WTC11 (cell line): ENCODE measurements at regions not wholly inside any gene's neighbourhood (a gene's known extent, or its start where the extent isn't known, plus 50 kb on each side); places are given as distances from the start of the nearest gene placed in this dataset.

Experiments used
- ATAC-seq: fragments of 200-7000 bp; cut with Tn5 transposase; 2 replicates; pipeline ENCODE4 v1.10.0; 2021; ENCODE audit warnings: mild to moderate bottlenecking, moderate library complexity
- CTCF ChIA-PET: fragments of 300-600 bp; sonication (Branson Sonifier 250); formaldehyde crosslinking; loops from one replicate; lab custom pipeline; 2021; ENCODE audit warnings: antibody characterized with exemption; lab: Charles Lee
- POLR2A ChIA-PET: fragments of 350-600 bp; sonication (Branson Sonifier 250); formaldehyde crosslinking; loops from one replicate; lab custom pipeline; 2021; ENCODE audit warnings: antibody characterized with exemption; lab: Charles Lee
- DNase-seq: peaks from one replicate; pipeline ENCODE4 v3.0.0; 2021; ENCODE audit warnings: low spot score
- H3K27ac Mint-ChIP-seq: 2 replicates; pipeline ENCODE4 v1.8.0; 2021; ENCODE audit warnings: mixed read lengths
- H3K27me3 Mint-ChIP-seq: 2 replicates; pipeline ENCODE4 v1.8.0; 2021; ENCODE audit warnings: low read depth, mild to moderate bottlenecking, moderate library complexity, mixed read lengths
- H3K36me3 Mint-ChIP-seq: 2 replicates; pipeline ENCODE4 v1.8.0; 2021; ENCODE audit warnings: mixed read lengths
- H3K4me1 Mint-ChIP-seq: 2 replicates; pipeline ENCODE4 v1.8.0; 2022; ENCODE audit warnings: mixed read lengths
- H3K4me3 Mint-ChIP-seq: 2 replicates; pipeline ENCODE4 v1.8.0; 2021; ENCODE audit warnings: mild to moderate bottlenecking, moderate library complexity, mixed read lengths
- H3K9me3 Mint-ChIP-seq: 2 replicates; pipeline ENCODE4 v1.8.0; 2021; ENCODE audit warnings: mixed read lengths
- E2F4 ChIP-seq: sonication (generic); formaldehyde crosslinking; IDR thresholded peaks from 2 replicates; pipeline ENCODE4 v1.8.1; 2022; ENCODE audit warnings: low read depth, mild to moderate bottlenecking, moderate library complexity, missing genetic modification reagents, borderline replicate concordance
- ELF4 ChIP-seq: sonication (generic); formaldehyde crosslinking; IDR thresholded peaks from 2 replicates; pipeline ENCODE4 v1.8.1; 2022; ENCODE audit warnings: low read depth, mild to moderate bottlenecking, moderate library complexity, missing genetic modification reagents
- ETV6 ChIP-seq: sonication (generic); formaldehyde crosslinking; IDR thresholded peaks from 2 replicates; pipeline ENCODE4 v1.8.1; 2022; ENCODE audit warnings: mild to moderate bottlenecking, missing genetic modification reagents
- GABPB1 ChIP-seq: sonication (generic); formaldehyde crosslinking; IDR thresholded peaks from 2 replicates; pipeline ENCODE4 v1.8.1; 2023; ENCODE audit warnings: mild to moderate bottlenecking, missing genetic modification reagents
- IRF1 ChIP-seq: sonication (generic); formaldehyde crosslinking; IDR thresholded peaks from 2 replicates; pipeline ENCODE4 v1.8.0; 2023; ENCODE audit warnings: missing genetic modification reagents
- NFE2L1 ChIP-seq: sonication (generic); formaldehyde crosslinking; IDR thresholded peaks from 2 replicates; pipeline ENCODE4 v1.8.1; 2023; ENCODE audit warnings: missing genetic modification reagents
- NR2C2 ChIP-seq: sonication (generic); formaldehyde crosslinking; IDR thresholded peaks from 2 replicates; pipeline ENCODE4 v1.8.0; 2022; ENCODE audit warnings: mild to moderate bottlenecking, missing genetic modification reagents
- SMAD4 ChIP-seq: sonication (generic); formaldehyde crosslinking; IDR thresholded peaks from 2 replicates; pipeline ENCODE4 v1.8.0; 2022; ENCODE audit warnings: mild to moderate bottlenecking, missing genetic modification reagents
- TCF7 ChIP-seq: sonication (generic); formaldehyde crosslinking; IDR thresholded peaks from 2 replicates; pipeline ENCODE4 v1.8.0; 2022; ENCODE audit warnings: mild to moderate bottlenecking, low read depth, missing genetic modification reagents, moderate library complexity
- TP53 ChIP-seq: sonication (generic); formaldehyde crosslinking; IDR thresholded peaks from 2 replicates; pipeline ENCODE4 v1.8.1; 2023; ENCODE audit warnings: mild to moderate bottlenecking, missing genetic modification reagents
- ZNF121 ChIP-seq: sonication (generic); formaldehyde crosslinking; IDR thresholded peaks from 2 replicates; pipeline ENCODE4 v1.8.0; 2023; ENCODE audit warnings: missing genetic modification reagents
- ZNF219 ChIP-seq: sonication (generic); formaldehyde crosslinking; IDR thresholded peaks from 2 replicates; pipeline ENCODE4 v1.8.0; 2023; ENCODE audit warnings: missing genetic modification reagents, mild to moderate bottlenecking, borderline replicate concordance
- ZNF263 ChIP-seq: sonication (generic); formaldehyde crosslinking; IDR thresholded peaks from 2 replicates; pipeline ENCODE4 v1.8.1; 2022; ENCODE audit warnings: low read depth, mild to moderate bottlenecking, moderate library complexity, missing genetic modification reagents
- ZNF317 ChIP-seq: sonication (generic); formaldehyde crosslinking; IDR thresholded peaks from 2 replicates; pipeline ENCODE4 v1.8.1; 2023; ENCODE audit warnings: low read depth, mild to moderate bottlenecking, moderate library complexity, missing genetic modification reagents, borderline replicate concordance
- ZNF396 ChIP-seq: fragments of 250-450 bp; sonication (Bioruptor Pico); IDR thresholded peaks from 2 replicates; pipeline ENCODE4 v1.8.0; 2021; ENCODE audit warnings: mild to moderate bottlenecking, moderate library complexity, borderline replicate concordance
- ZNF423 ChIP-seq: fragments of 250-450 bp; sonication (Bioruptor Pico); IDR thresholded peaks from 2 replicates; pipeline ENCODE4 v2.1.2; 2022; ENCODE audit warnings: mild to moderate bottlenecking, moderate library complexity
- ZNF425 ChIP-seq: fragments of 250-450 bp; sonication (Bioruptor Pico); conservative IDR thresholded peaks from 2 replicates; pipeline ENCODE4 v1.9.0; 2021; ENCODE audit warnings: mild to moderate bottlenecking
- ZNF512 ChIP-seq: sonication (generic); formaldehyde crosslinking; IDR thresholded peaks from 2 replicates; pipeline ENCODE4 v1.8.1; 2022; ENCODE audit warnings: missing genetic modification reagents, borderline replicate concordance
- TF ChIP-seq, protein P1 (sequence below): sonication (generic); formaldehyde crosslinking; IDR thresholded peaks from 2 replicates; pipeline ENCODE4 v1.8.1; 2023; ENCODE audit warnings: mild to moderate bottlenecking, moderate library complexity, missing genetic modification reagents
- TF ChIP-seq, protein P2 (sequence below): sonication (generic); formaldehyde crosslinking; IDR thresholded peaks from 2 replicates; pipeline ENCODE4 v1.8.1; 2022; ENCODE audit warnings: mild to moderate bottlenecking, missing genetic modification reagents, moderate library complexity, borderline replicate concordance
- TF ChIP-seq, protein P3 (sequence below): sonication (generic); formaldehyde crosslinking; conservative IDR thresholded peaks from 2 replicates; pipeline ENCODE4 v1.8.1; 2022; ENCODE audit warnings: mild to moderate bottlenecking, missing genetic modification reagents
- TF ChIP-seq, protein P4 (sequence below): sonication (generic); formaldehyde crosslinking; IDR thresholded peaks from 2 replicates; pipeline ENCODE4 v1.8.0; 2022; ENCODE audit warnings: mild to moderate bottlenecking, missing genetic modification reagents

GRCh38 chr4:58606303-58606702, 1496.1 kb upstream of the IGFBP7 start:
- Mint-ChIP-seq H3K27ac (no peak overlapping the region), H3K27me3 (no peaks in the 10 kb centered on the region), H3K4me1 (peaks cover 46% of the 10 kb centered on the region), H3K4me3 (no peak overlapping the region)
- POLR2A ChIA-PET = no interaction called here
- no peak for ATAC-seq
- CTCF ChIA-PET = no interaction called here
- TF ChIP-seq TP53 (CRISPR knock-in tag) (no peak), SMAD4 (no peak), NFE2L1 (no peak), NR2C2 (CRISPR knock-in tag) (no peak), E2F4 (CRISPR knock-in tag) (no peak), ZNF512 (CRISPR knock-in tag) (no peak)
- TF ChIP-seq, protein P1, sequence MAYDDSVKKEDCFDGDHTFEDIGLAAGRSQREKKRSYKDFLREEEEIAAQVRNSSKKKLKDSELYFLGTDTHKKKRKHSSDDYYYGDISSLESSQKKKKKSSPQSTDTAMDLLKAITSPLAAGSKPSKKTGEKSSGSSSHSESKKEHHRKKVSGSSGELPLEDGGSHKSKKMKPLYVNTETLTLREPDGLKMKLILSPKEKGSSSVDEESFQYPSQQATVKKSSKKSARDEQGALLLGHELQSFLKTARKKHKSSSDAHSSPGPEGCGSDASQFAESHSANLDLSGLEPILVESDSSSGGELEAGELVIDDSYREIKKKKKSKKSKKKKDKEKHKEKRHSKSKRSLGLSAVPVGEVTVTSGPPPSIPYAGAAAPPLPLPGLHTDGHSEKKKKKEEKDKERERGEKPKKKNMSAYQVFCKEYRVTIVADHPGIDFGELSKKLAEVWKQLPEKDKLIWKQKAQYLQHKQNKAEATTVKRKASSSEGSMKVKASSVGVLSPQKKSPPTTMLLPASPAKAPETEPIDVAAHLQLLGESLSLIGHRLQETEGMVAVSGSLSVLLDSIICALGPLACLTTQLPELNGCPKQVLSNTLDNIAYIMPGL = no peak
- TF ChIP-seq, all 79 proteins: peak for 0
- peaks cover 13% of the 10 kb centered on the region for H3K9me3 Mint-ChIP-seq
- H3K36me3 Mint-ChIP-seq = peaks cover 4% of the 10 kb centered on the region; the same call in 1 of the 2 replicates
- DNase-seq = no peak

GRCh38 chr4:58603951-58604350, 1493.8 kb upstream of the IGFBP7 start:
- ATAC-seq (no peak), DNase-seq (no peak)
- Mint-ChIP-seq H3K4me3 (no peak overlapping the region), H3K36me3 (no peaks in the 10 kb centered on the region), H3K27me3 (no peaks in the 10 kb centered on the region), H3K4me1 (peaks cover 69% of the 10 kb centered on the region), H3K9me3 (no peaks in the 10 kb centered on the region), H3K27ac (peak overlapping the region; percentile 73)
- TF ChIP-seq ZNF263 (CRISPR knock-in tag) = no peak
- TF ChIP-seq, protein P2, sequence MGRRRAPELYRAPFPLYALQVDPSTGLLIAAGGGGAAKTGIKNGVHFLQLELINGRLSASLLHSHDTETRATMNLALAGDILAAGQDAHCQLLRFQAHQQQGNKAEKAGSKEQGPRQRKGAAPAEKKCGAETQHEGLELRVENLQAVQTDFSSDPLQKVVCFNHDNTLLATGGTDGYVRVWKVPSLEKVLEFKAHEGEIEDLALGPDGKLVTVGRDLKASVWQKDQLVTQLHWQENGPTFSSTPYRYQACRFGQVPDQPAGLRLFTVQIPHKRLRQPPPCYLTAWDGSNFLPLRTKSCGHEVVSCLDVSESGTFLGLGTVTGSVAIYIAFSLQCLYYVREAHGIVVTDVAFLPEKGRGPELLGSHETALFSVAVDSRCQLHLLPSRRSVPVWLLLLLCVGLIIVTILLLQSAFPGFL (CRISPR knock-in tag) = no peak
- no peak for TF ChIP-seq TCF7 (CRISPR knock-in tag)
- TF ChIP-seq GABPB1 (CRISPR knock-in tag) = no peak
- POLR2A ChIA-PET = no interaction called here
- CTCF ChIA-PET = no interaction called here

- POLR2A ChIA-PET = no interaction called here
- Mint-ChIP-seq H3K27me3 (no peaks in the 10 kb centered on the region), H3K9me3 (no peaks in the 10 kb centered on the region), H3K4me1 (peaks cover 80% of the 10 kb centered on the region), H3K4me3 (peak overlapping the region; percentile 15; the same call in 1 of the 2 replicates), H3K36me3 (no peaks in the 10 kb centered on the region), H3K27ac (peak overlapping the region; percentile 96)
- ATAC-seq (peak; percentile 59), DNase-seq (no peak)
- CTCF ChIA-PET = interaction anchor here (0.6 kb wide), 1 partner anchor 1404 kb away, joined by 3 read pairs; no protein-coding TSS in a partner anchor
- TF ChIP-seq, protein P3, sequence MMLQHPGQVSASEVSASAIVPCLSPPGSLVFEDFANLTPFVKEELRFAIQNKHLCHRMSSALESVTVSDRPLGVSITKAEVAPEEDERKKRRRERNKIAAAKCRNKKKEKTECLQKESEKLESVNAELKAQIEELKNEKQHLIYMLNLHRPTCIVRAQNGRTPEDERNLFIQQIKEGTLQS = no peak
- TF ChIP-seq ZNF396 (CRISPR knock-in tag) = no peak
- TF ChIP-seq IRF1 (CRISPR knock-in tag) = no peak
- no peak for TF ChIP-seq ZNF425 (CRISPR knock-in tag)
- no peak for TF ChIP-seq ZNF423 (CRISPR knock-in tag)
- TF ChIP-seq ZNF219 = no peak
- no peak for TF ChIP-seq ZNF121 (CRISPR knock-in tag)
- no peak for TF ChIP-seq ZNF317 (CRISPR knock-in tag)
- TF ChIP-seq, protein P4, sequence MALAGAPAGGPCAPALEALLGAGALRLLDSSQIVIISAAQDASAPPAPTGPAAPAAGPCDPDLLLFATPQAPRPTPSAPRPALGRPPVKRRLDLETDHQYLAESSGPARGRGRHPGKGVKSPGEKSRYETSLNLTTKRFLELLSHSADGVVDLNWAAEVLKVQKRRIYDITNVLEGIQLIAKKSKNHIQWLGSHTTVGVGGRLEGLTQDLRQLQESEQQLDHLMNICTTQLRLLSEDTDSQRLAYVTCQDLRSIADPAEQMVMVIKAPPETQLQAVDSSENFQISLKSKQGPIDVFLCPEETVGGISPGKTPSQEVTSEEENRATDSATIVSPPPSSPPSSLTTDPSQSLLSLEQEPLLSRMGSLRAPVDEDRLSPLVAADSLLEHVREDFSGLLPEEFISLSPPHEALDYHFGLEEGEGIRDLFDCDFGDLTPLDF (CRISPR knock-in tag) = no peak
- TF ChIP-seq ELF4 = no peak
- no peak for TF ChIP-seq ETV6 (CRISPR knock-in tag)
Measured at GRCh38 chr4:58602731-58603359, 1492.7 kb upstream of the IGFBP7 start.
